COLO829 (cell line): ENCODE measurements at regions not wholly inside any gene's neighbourhood (a gene's known extent, or its start where the extent isn't known, plus 50 kb on each side); places are given as distances from the start of the nearest gene placed in this dataset.

Experiments
- DNase-seq: peaks from one replicate; pipeline ENCODE4 v3.0.0; 2012; ENCODE audit warnings: low spot score

DNA sequence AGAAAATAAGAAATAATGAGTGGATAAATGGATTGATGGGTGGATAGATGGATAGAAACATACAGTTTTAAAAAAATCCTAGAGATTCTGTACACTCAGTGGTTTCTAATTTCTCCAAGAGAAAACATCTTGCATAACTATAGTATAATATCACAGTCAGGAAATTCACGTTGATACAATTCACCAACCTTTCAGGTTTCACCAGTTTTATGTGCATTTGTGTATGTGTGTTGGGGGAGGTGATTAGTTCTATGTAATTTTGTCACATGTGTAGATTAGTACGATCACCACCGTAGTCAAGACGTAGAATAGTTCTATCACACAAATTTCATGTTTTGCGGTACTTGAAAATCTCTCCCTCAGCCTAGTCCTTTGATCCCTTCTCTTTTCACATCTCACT, 288.2 kb upstream of the LRATD1 start:
- DNase-seq, result no peak

DNA sequence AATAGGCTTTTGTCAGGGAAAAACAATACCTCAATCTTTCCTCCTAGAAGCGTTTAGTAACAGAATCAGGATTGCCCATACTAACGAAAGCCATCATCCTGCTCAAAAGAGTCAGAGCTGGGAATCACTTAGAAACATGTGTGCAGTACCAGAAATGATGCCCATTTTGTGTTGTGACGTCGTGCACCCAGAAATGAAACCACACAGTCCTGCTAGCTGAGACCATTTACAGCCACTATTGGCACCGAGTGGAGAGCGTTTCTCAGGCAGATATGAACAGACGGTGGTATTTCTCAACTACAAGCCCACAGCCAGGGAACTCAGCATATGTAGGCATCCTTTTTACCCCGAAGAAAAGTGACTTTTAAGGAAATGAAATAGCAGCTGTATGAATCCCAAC, 284.3 kb upstream of the LRATD1 start:
- no peak for DNase-seq

- no peak for DNase-seq
Measured at GRCh38 chr2:14350856-14351255, 281.7 kb upstream of the LRATD1 start.

DNA sequence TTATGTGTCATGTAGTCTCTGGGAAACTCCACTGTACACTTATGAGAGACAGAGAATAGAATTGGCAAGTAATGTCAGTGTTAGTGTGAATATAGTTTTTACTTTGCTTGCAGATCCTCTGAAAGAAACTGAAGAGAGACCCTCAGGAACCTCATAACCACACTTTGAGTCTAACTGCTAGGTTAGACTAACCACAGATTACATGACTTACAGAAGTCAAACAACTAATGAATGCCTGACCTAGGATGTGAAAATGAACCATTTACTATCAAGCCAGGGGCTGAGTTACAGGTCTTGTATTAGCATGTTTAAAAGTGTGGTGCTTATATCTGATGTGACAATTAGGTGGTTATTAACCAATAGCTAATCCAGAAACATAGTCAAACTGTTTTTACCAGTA, 280.4 kb upstream of the LRATD1 start:
- no peak for DNase-seq

- DNase-seq, result no peak
Measured at GRCh38 chr2:14354231-14354630, 278.3 kb upstream of the LRATD1 start.

DNA sequence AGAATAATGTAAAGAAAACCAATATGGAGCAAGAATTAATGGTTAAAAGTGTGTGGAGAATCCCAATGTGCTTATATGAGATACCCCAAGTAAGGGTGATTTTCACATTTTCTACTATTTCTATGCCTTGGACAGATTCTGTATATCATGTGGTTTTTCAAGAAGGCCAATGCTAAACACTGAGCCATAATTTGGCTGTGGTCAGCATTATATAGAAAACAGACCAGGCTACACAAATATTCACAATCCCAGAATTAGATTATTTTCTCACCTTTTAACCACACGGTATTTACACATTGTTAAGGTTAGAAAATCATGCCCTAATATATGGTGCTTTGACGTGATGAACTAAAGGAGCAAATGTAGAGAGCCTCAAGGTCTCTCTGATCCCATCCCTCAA, 277.4 kb upstream of the LRATD1 start:
- DNase-seq, result no peak

DNA sequence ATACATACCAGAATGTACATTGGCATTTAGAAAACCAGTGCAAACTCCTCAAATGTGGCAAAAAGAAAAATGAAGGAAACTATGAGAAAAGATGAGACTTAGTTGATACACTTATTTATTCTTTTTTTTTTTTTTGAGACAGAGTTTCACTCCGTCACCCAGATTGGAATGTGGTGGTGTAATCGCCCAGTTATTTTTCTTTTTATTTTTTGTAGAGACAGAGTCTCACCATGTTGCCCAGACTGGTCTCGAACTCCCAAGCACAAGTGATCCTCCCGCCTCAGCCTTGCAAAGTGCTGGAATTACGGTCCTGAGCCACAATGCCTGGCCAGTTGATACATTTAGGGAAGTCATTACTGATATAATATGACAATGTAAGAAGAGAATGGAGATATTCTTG, 274.2 kb upstream of the LRATD1 start:
- DNase-seq, result no peak

DNA sequence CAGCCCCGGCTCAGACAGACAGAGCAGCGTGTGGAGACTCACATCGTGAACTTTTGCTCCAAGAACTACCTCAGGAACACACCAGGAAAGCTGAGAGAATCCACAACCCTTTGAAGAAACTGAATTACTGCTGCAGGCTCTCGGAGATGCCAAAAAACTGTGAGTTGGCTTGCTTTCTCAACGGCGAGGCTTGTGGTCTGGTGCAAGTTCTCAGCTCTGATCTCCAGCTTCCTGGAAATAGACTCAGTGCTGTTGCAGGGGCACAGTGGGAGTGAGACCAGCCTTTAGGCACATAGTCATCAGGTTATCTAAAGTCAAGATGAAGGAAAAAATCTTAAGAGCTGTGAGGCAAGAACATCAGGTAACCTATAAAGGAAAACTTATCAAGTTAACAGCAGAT, 273.7 kb upstream of the LRATD1 start:
- no peak for DNase-seq

DNA sequence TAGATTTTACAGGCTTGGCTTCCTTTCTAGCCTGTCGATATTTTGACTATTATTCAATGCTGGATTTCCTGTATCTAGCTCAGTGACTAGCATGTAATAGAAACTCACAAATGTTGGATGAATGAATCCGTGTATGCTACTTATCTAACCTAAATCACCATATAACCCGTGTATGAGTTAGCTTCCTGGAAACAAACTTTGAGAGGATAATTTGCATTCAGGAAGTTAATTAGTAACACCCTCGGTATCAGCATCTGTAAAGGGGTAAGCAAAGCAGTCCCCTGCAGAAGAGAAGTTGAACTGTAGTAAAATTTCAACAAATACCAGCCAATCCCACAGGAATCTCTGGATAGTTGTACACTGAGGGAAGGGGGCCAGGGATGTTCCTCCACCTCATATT, 269.4 kb upstream of the LRATD1 start:
- no peak for DNase-seq

GRCh38 chr2:14363976-14364375, 268.5 kb upstream of the LRATD1 start:
- no peak for DNase-seq

DNA sequence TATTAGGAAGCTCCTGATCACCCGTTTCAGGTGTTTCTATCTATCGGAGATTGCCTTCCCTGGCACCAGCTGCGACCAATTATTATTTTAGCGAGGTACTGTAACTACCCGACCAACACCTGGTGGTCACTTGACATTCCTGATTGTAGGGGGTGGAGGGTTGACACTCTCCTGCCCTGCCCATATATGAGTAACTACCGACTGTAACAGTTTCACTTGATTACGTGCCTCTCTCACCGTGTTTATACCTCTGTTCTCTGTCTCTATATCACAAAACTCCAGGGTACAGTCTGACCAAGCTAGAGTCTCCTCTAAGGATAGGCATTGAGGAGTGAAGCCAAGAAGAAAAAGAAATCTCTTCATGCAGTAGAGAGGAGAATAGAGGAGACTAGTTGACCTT, 268.0 kb upstream of the LRATD1 start:
- DNase-seq, result no peak

DNA sequence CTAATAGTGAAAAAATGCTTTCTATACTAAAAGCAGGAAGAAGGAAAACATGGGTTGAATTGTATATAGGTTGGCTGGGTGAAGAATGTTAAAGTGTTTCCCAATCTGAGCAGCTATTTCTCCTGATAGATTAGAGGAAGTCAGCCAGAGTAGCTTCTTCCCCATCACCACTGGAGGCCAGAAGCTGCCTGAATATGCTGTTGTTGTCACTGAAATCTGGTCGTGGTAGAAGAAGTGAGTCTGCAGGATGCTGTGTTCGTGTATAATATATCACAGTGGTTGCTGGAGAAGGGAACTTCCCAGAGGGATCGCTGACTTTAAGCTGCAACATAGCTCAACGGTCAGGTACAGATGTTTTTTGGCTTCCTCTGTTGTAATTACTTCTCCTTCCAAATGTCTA, 247.5 kb upstream of the LRATD1 start:
- DNase-seq, result no peak

DNA sequence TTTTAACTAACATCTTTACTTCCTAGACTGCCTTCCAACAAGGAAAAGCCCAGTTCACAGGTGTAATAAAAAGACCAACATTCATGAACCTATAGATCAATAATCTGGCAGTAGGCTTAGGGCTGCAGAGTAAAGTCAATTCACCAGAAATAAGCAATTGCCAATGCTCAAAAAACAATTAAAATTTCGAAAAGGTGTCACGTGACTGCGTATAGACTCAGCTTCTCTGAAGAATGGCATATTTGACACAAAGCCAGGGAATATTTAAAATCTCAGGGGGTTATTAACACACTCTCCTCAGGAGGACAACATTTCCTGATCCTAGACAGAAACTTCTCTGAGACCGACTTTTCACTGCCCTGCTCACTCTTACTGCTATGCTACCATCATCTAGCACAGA, 245.2 kb upstream of the LRATD1 start:
- DNase-seq, result no peak

DNA sequence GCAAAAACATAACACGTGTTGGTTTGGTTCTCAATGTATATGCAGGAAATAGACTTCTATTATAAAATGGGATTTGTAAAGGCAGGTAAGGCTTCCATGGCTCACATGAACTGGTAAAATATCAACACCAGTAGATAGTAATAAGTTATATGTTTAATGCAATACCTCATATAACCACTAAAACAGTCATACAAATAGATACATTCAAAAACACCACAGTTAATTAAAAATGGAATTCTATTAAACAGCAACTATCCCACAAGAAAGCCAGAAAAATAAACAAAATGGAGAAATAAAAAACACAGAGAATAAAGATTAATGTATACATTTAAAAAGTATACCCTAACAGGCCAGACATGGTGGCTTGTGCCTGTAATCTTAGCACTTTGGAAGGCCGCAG, 243.8 kb upstream of the LRATD1 start:
- DNase-seq, result no peak

DNA sequence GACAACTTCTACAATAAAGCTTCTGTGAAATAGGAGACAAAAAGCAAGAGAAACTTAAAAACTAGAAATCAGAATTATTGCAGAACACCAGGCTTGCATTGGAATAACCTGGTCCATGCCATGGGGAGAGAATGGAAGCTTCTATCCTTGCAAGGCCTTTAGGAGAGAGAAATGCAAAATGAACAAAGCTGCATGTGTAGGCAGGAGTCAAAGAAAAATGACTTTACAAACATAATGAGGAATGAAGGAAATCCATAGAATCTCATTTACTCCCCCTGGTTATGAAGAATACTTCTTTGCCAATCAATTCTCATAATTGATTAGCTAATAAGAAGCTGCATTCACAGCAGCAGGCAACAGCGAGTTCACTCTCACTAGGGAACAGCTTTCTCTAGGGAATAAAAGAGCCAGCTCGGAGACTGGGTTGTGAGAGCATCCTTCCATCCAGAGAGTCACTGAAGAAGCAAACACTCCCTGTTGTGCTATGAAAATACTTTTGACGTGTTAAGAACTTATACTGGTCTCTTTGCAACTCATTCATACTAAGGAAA, 235.9 kb upstream of the LRATD1 start:
- no peak for DNase-seq

GRCh38 chr2:14398641-14399040, 233.9 kb upstream of the LRATD1 start:
- DNase-seq, result no peak

- no peak for DNase-seq
Measured at GRCh38 chr2:14401873-14402272, 230.6 kb upstream of the LRATD1 start.

DNA sequence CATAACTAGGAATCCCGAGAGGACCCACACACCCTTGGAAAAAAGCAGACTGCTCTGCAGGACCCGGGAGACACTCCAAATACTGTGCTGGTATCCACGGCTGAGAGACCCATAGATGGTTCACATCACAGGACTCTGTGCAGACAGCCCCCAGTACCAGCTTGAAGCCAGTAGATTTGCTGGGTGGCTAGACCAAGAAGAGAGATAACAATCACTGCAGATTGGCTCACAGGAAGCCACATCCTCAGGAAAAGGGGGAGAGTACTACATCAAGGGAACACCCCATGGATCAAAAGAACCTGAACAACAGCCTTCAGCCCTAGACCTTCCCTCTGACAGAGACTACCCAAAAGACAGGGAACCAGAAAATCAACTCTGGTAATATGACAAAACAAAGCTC, 223.8 kb upstream of the LRATD1 start:
- no peak for DNase-seq

DNA sequence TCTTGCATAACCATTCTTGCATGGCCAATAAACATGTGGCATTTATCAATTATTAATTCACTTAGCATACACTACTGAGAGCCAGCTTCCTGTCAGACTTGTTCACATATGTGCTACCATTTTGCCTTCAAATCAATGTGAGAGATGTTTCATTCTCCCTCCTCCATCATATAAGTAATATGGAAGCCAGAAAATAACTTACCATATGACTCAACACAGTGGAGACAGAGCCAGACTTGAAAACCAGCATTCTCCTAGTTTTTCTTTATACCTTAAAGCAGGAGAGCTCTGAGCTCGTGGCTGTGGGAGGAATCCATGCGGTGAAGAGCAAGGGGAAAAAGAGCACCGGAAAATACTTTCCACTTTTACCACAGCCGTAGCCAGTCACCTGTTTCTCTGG, 215.0 kb upstream of the LRATD1 start:
- no peak for DNase-seq

DNA sequence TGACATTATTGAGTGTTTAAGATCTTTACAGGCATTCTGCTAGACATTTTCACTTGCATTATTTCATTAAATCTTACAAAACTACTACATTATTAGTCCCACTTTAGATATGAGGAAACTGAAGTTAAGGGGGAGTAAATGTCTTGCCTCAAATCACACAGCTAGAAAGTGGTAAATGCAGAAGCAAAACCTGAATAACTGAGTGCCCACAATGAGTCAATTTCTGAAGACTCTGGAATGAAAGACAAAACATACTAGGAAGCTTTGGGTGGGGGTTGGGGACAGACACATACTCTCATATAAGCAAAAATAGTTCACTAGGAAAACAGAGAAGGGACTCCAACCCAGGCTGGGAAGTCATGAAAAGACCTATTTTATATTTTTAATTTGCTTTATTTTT, 214.4 kb upstream of the LRATD1 start:
- no peak for DNase-seq

DNA sequence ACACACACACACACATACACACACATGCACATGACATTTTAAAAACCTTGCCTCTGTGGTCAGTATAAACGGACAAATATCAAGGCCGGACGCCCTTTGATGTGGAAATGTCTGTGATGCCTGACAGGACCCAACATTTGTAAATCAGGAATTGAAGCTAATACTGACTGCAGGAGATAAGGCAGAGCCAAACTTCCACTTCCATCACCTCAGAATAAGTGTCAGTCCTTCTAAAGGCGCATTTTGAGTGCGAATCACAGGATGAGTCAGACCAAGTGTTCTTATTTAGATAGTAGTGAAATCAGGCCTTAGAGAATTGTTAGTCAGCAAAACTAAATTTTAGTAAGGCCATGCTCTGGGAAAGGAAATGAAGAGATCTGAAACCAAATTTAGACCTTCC, 211.7 kb upstream of the LRATD1 start:
- DNase-seq, result no peak

DNA sequence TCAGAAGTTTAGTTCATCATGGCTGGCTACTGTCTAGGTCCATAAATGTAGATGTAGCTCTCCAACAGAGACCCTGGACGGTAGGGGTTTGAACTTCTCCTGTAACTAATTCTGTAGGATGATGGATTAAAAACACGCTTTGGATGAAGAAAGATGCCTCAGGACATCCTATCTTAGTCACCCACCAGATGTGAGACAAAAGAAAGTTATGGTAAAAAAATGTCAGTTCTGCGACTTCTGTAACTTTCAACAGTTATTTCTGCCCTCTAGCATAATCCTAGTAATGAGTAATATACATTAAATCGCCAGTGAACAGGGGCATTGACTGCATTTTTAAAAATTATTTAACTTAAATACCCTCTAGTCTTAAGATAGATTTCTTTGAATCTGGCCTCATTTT, 210.1 kb upstream of the LRATD1 start:
- no peak for DNase-seq

DNA sequence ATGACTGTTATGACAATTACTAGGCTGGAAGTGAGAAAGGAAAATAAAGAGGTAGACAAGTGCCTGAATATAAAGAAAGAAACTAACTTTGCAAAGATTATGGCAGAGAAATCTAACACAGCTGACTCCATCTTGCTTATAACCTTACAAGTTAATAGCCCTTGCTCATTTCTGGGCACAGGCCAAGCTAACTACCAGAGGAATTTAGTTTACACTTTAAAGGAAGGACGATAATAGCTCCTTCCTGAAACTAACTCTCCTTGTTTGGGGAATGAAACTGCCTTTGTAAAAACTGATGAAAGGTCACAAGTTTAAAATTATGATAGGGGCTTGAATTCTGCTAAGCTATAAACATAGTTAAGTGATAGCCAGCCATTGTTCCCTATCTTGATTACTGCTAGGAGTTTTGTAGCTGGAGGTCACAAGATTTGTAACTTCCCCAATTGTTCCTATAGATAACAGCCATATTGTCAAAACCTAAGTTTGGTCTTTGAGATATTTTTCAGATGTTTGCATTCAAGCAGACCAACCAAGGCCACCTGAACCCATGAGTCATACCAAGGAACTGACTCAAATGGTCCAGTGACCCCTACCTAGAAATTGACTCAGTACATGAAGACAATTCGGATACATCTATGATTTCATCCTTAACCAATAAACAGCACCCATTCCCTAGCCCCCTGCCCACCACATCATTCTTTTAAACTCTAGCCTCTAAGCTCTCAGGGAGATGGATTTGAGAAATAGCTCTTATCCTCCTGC, 209.2 kb upstream of the LRATD1 start:
- DNase-seq, result no peak
